SK-N-SH treated with all-trans-retinoic acid at 6 μM for 48 hours (cell line): ENCODE measurements at regions not wholly inside any gene's neighbourhood (a gene's known extent, or its start where the extent isn't known, plus 50 kb on each side); places are given as distances from the start of the nearest gene placed in this dataset.

Source experiments
- ARNTL ChIP-seq: fragments of 450-650 bp; formaldehyde crosslinking; IDR thresholded peaks from 2 replicates; pipeline ENCODE4 v1.5.0; 2020; ENCODE audit warnings: low read depth, mild to moderate bottlenecking, moderate library complexity, borderline replicate concordance
- BACH2 ChIP-seq: fragments of 250-450 bp; sonication (Bioruptor Pico); IDR thresholded peaks from 2 replicates; pipeline ENCODE4 v1.9.0; 2021; ENCODE audit warnings: mild to moderate bottlenecking, borderline replicate concordance
- CSRNP3 ChIP-seq: fragments of 250-450 bp; sonication (Bioruptor Pico); IDR thresholded peaks from 2 replicates; pipeline ENCODE4 v1.5.1; 2021; ENCODE audit warnings: mild to moderate bottlenecking, moderate library complexity
- OSR1 ChIP-seq: fragments of 250-450 bp; sonication (Bioruptor Pico); IDR thresholded peaks from 2 replicates; pipeline ENCODE4 v1.8.0; 2022; ENCODE audit warnings: moderate library complexity, mild to moderate bottlenecking, inconsistent platforms
- PPARA ChIP-seq: fragments of 250-450 bp; sonication (Bioruptor Pico); IDR thresholded peaks from 2 replicates; pipeline ENCODE4 v1.5.0; 2020; ENCODE audit warnings: mild to moderate bottlenecking, borderline replicate concordance
- RARB ChIP-seq: fragments of 250-450 bp; sonication (Bioruptor Pico); IDR thresholded peaks from 2 replicates; pipeline ENCODE4 v1.8.0; 2021; ENCODE audit warnings: mild to moderate bottlenecking, moderate library complexity
- ZNF565 ChIP-seq: fragments of 450-650 bp; formaldehyde crosslinking; conservative IDR thresholded peaks from 2 replicates; pipeline ENCODE4 v1.5.0; 2020; ENCODE audit warnings: low read depth, mild to moderate bottlenecking, moderate library complexity
- TF ChIP-seq, protein P1 (sequence below): fragments of 250-450 bp; sonication (Bioruptor Pico); IDR thresholded peaks from 2 replicates; pipeline ENCODE4 v1.5.1; 2020; ENCODE audit warnings: low read depth, mild to moderate bottlenecking, moderate library complexity
- TF ChIP-seq, protein P2 (sequence below): fragments of 250-450 bp; sonication (Bioruptor Pico); IDR thresholded peaks from 2 replicates; pipeline ENCODE4 v1.8.0; 2020; ENCODE audit warnings: mild to moderate bottlenecking, moderate library complexity, borderline replicate concordance
- TF ChIP-seq, protein P3 (sequence below): fragments of 250-450 bp; sonication (Bioruptor Pico); IDR thresholded peaks from 2 replicates; pipeline ENCODE4 v1.5.0; 2020; ENCODE audit warnings: mild to moderate bottlenecking, moderate library complexity

DNA sequence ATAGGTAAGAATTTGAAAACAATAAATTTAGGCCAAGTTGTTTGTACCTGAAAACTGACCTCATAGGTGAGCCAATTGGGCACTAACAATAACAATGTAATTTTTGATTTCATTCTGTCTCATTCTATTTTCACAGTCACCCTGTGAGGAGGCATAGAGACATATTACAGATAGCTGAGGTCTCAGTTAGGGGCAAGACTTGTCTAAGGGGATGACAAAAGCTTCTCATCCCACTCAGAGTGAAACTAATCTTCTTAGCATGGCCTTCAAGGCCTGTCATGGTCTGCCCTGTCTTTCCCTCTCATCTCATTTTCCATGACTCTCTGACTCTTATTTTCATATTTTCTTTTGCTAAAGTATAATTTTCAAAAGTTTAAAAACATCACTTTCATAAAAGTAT is 562.0 kb upstream of the TNP1 start:
- TF ChIP-seq, protein P1, sequence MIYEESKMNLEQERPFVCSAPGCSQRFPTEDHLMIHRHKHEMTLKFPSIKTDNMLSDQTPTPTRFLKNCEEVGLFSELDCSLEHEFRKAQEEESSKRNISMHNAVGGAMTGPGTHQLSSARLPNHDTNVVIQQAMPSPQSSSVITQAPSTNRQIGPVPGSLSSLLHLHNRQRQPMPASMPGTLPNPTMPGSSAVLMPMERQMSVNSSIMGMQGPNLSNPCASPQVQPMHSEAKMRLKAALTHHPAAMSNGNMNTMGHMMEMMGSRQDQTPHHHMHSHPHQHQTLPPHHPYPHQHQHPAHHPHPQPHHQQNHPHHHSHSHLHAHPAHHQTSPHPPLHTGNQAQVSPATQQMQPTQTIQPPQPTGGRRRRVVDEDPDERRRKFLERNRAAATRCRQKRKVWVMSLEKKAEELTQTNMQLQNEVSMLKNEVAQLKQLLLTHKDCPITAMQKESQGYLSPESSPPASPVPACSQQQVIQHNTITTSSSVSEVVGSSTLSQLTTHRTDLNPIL (CRISPR knock-in tag) = no peak
- no peak for TF ChIP-seq ARNTL (CRISPR knock-in tag)
- TF ChIP-seq, protein P2, sequence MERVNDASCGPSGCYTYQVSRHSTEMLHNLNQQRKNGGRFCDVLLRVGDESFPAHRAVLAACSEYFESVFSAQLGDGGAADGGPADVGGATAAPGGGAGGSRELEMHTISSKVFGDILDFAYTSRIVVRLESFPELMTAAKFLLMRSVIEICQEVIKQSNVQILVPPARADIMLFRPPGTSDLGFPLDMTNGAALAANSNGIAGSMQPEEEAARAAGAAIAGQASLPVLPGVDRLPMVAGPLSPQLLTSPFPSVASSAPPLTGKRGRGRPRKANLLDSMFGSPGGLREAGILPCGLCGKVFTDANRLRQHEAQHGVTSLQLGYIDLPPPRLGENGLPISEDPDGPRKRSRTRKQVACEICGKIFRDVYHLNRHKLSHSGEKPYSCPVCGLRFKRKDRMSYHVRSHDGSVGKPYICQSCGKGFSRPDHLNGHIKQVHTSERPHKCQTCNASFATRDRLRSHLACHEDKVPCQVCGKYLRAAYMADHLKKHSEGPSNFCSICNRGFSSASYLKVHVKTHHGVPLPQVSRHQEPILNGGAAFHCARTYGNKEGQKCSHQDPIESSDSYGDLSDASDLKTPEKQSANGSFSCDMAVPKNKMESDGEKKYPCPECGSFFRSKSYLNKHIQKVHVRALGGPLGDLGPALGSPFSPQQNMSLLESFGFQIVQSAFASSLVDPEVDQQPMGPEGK = no peak
- no peak for TF ChIP-seq ZNF565
- no peak for TF ChIP-seq RARB
- TF ChIP-seq BACH2 (CRISPR knock-in tag) = no peak
- TF ChIP-seq CSRNP3 (CRISPR knock-in tag) = no peak
- no peak for TF ChIP-seq PPARA
- TF ChIP-seq, protein P3, sequence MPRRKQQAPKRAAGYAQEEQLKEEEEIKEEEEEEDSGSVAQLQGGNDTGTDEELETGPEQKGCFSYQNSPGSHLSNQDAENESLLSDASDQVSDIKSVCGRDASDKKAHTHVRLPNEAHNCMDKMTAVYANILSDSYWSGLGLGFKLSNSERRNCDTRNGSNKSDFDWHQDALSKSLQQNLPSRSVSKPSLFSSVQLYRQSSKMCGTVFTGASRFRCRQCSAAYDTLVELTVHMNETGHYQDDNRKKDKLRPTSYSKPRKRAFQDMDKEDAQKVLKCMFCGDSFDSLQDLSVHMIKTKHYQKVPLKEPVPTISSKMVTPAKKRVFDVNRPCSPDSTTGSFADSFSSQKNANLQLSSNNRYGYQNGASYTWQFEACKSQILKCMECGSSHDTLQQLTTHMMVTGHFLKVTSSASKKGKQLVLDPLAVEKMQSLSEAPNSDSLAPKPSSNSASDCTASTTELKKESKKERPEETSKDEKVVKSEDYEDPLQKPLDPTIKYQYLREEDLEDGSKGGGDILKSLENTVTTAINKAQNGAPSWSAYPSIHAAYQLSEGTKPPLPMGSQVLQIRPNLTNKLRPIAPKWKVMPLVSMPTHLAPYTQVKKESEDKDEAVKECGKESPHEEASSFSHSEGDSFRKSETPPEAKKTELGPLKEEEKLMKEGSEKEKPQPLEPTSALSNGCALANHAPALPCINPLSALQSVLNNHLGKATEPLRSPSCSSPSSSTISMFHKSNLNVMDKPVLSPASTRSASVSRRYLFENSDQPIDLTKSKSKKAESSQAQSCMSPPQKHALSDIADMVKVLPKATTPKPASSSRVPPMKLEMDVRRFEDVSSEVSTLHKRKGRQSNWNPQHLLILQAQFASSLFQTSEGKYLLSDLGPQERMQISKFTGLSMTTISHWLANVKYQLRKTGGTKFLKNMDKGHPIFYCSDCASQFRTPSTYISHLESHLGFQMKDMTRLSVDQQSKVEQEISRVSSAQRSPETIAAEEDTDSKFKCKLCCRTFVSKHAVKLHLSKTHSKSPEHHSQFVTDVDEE (CRISPR knock-in tag) = no peak
- TF ChIP-seq OSR1 (CRISPR knock-in tag) = no peak
